H1 (cell line): ENCODE measurements at regions not wholly inside any gene's neighbourhood (a gene's known extent, or its start where the extent isn't known, plus 50 kb on each side); places are given as distances from the start of the nearest gene placed in this dataset.

Source experiments
- CTCF ChIA-PET: fragments of 300-600 bp; sonication (Branson Sonifier 250); formaldehyde crosslinking; loops from one replicate; lab custom pipeline; 2021; ENCODE audit not compliant: partially characterized antibody; lab: Charles Lee
- POLR2A ChIA-PET: fragments of 300-600 bp; sonication (Branson Sonifier 250); formaldehyde crosslinking; loops from one replicate; lab custom pipeline; 2021; ENCODE audit warnings: inconsistent platforms; ENCODE audit not compliant: partially characterized antibody; lab: Charles Lee
- DNase-seq, 2 experiments: peaks; one replicate each; pipeline versions ENCODE4 v3.0.0 to v3.0.0-alpha.2; 2010 to 2022; ENCODE audit warnings: low spot score in 2 of 2, low read depth in 1 of 2, mixed read lengths in 1 of 2
- FAIRE-seq: peaks from 2 replicates; lab custom pipeline; 2011; peaks lifted over from hg19 to GRCh38; lab: Jason Lieb, UNC
- H2AFZ ChIP-seq: 2 replicates; pipeline ENCODE4 v1.8.1; 2012; ENCODE audit warnings: low read length, inconsistent platforms
- H2AK5ac ChIP-seq: 2 replicates; pipeline ENCODE4 v1.6.1; 2013; ENCODE audit warnings: low read depth, low read length
- H2BK120ac ChIP-seq: replicated peaks from 2 replicates; pipeline ENCODE3; 2013; ENCODE audit warnings: low read depth, low read length, inconsistent platforms
- H2BK12ac ChIP-seq: 2 replicates; pipeline ENCODE4 v1.6.1; 2013; ENCODE audit warnings: low read depth, low read length
- H2BK15ac ChIP-seq: 2 replicates; pipeline ENCODE4 v1.6.1; 2013; ENCODE audit warnings: low read length
- H2BK20ac ChIP-seq: 2 replicates; pipeline ENCODE4 v1.6.1; 2013; ENCODE audit warnings: low read length
- H2BK5ac ChIP-seq: 2 replicates; pipeline ENCODE4 v1.6.1; 2013; ENCODE audit warnings: low read depth, low read length
- H3K14ac ChIP-seq: 2 replicates; pipeline ENCODE4 v1.6.1; 2013; ENCODE audit warnings: inconsistent platforms; ENCODE audit not compliant: insufficient read length
- H3K18ac ChIP-seq: 2 replicates; pipeline ENCODE4 v1.6.1; 2013; ENCODE audit warnings: low read length; ENCODE audit errors: extremely low read depth
- H3K23ac ChIP-seq: 2 replicates; pipeline ENCODE4 v1.6.1; 2013; ENCODE audit warnings: inconsistent platforms; ENCODE audit not compliant: insufficient read length
- H3K23me2 ChIP-seq: 2 replicates; pipeline ENCODE4 v1.6.1; 2013; ENCODE audit warnings: low read depth, low read length
- H3K27ac ChIP-seq: 2 replicates; pipeline ENCODE4 v1.6.1; 2011; ENCODE audit warnings: low read depth, low read length, inconsistent platforms
- H3K27me3 ChIP-seq, 4 experiments: replicated peaks in 1 of 4; 1 replicate in 1 of 4; 2 replicates in 3 of 4; pipeline versions ENCODE4 v1.6.1 to v1.8.1; 2011 to 2013; ENCODE audit warnings: low read length in 3 of 4, mild to moderate bottlenecking in 3 of 4, inconsistent platforms in 2 of 4, mixed read lengths in 2 of 4, moderate library complexity in 1 of 4; ENCODE audit not compliant: control insufficient read depth in 3 of 4, insufficient read depth in 3 of 4; ENCODE audit errors: extremely low read depth in 1 of 4
- H3K36me3 ChIP-seq, 4 experiments: 2 replicates each; pipeline versions ENCODE4 v1.6.1 to v1.8.1; 2011 to 2013; ENCODE audit warnings: mild to moderate bottlenecking in 4 of 4, low read length in 3 of 4, moderate library complexity in 2 of 4, control low read depth in 1 of 4, inconsistent platforms in 1 of 4; ENCODE audit not compliant: insufficient read depth in 4 of 4, control insufficient read depth in 2 of 4
- H3K4ac ChIP-seq: replicated peaks from 2 replicates; pipeline ENCODE3; 2013; ENCODE audit warnings: low read length, low read depth, mixed read lengths, inconsistent platforms; ENCODE audit not compliant: insufficient read length
- H3K4me1 ChIP-seq, 4 experiments: replicated peaks in 1 of 4; 1 replicate in 1 of 4; 2 replicates in 3 of 4; pipeline versions ENCODE4 v1.6.1 to v1.8.1; 2011 to 2013; ENCODE audit warnings: low read length in 3 of 4, inconsistent platforms in 2 of 4, mixed read lengths in 1 of 4; ENCODE audit not compliant: insufficient read depth in 4 of 4, control insufficient read depth in 3 of 4
- H3K4me2 ChIP-seq, 2 experiments: 2 replicates each; pipeline versions ENCODE4 v1.6.1 to v1.8.1; 2011 to 2013; ENCODE audit warnings: low read depth in 2 of 2, low read length in 2 of 2, control low read depth in 1 of 2, inconsistent platforms in 1 of 2, mild to moderate bottlenecking in 1 of 2; ENCODE audit not compliant: insufficient read depth in 1 of 2
- H3K4me3 ChIP-seq, 4 experiments: fragments of 200-600, 300-600 bp in 1 of 4; sonication (generic), shearing (Covaris generic), sonication (Bioruptor Twin) in 1 of 4; 2 replicates each; pipeline versions ENCODE4 v1.5.1 to v1.8.1; 2011 to 2016; ENCODE audit warnings: low read length in 4 of 4, low read depth in 3 of 4, control low read depth in 2 of 4, inconsistent platforms in 2 of 4, mild to moderate bottlenecking in 2 of 4, mixed read lengths in 1 of 4, moderate library complexity in 1 of 4; ENCODE audit not compliant: insufficient read depth in 2 of 4; ENCODE audit errors: extremely low read depth in 1 of 4
- H3K56ac ChIP-seq: replicated peaks from 2 replicates; pipeline ENCODE3; 2013; ENCODE audit warnings: low read depth, mild to moderate bottlenecking, mixed read lengths, low read length, inconsistent platforms; ENCODE audit not compliant: insufficient read length
- H3K79me1 ChIP-seq: 2 replicates; pipeline ENCODE4 v1.6.1; 2013; ENCODE audit warnings: low read depth, low read length, control low read depth
- H3K79me2 ChIP-seq, 2 experiments: 2 replicates each; pipeline versions ENCODE4 v1.6.1 to v1.8.1; 2012 to 2013; ENCODE audit warnings: low read length in 2 of 2, mild to moderate bottlenecking in 2 of 2, inconsistent platforms in 1 of 2; ENCODE audit not compliant: insufficient read depth in 2 of 2, control insufficient read depth in 1 of 2
- H3K9ac ChIP-seq, 4 experiments: replicated peaks in 1 of 4; 1 replicate in 1 of 4; 2 replicates in 3 of 4; pipeline versions ENCODE4 v1.6.1 to v1.8.1; 2011 to 2013; ENCODE audit warnings: low read depth in 3 of 4, low read length in 3 of 4, control low read depth in 2 of 4, mild to moderate bottlenecking in 2 of 4, moderate library complexity in 2 of 4, inconsistent platforms in 1 of 4; ENCODE audit errors: extremely low read depth in 1 of 4
- H3K9me3 ChIP-seq, 2 experiments: 2 replicates each; pipeline versions ENCODE4 v1.6.1 to v1.8.1; 2012 to 2013; ENCODE audit warnings: mild to moderate bottlenecking in 2 of 2, moderate library complexity in 2 of 2, control low read depth in 1 of 2, inconsistent platforms in 1 of 2, low read depth in 1 of 2, low read length in 1 of 2, mixed read lengths in 1 of 2; ENCODE audit not compliant: insufficient read depth in 2 of 2
- H4K20me1 ChIP-seq, 2 experiments: replicated peaks in 1 of 2; 2 replicates each; pipeline versions ENCODE3 to v1.8.1; 2011 to 2013; ENCODE audit warnings: inconsistent platforms in 2 of 2, low read length in 2 of 2, mild to moderate bottlenecking in 1 of 2; ENCODE audit not compliant: insufficient read depth in 2 of 2, control insufficient read depth in 1 of 2
- H4K5ac ChIP-seq: 2 replicates; pipeline ENCODE4 v1.6.1; 2013; ENCODE audit warnings: low read length, low read depth, mixed read lengths, inconsistent platforms; ENCODE audit not compliant: insufficient read length
- H4K8ac ChIP-seq: 2 replicates; pipeline ENCODE4 v1.8.0; 2013; ENCODE audit warnings: mild to moderate bottlenecking, moderate library complexity, low read length, inconsistent platforms; ENCODE audit not compliant: insufficient read depth; ENCODE audit errors: extremely low read depth
- H4K91ac ChIP-seq: replicated peaks from 2 replicates; pipeline ENCODE3; 2013; ENCODE audit warnings: low read length, mixed read lengths, inconsistent platforms; ENCODE audit not compliant: insufficient read length
- CHD2 ChIP-seq: IDR thresholded peaks from 2 replicates; pipeline ENCODE4 v1.6.1; 2012; ENCODE audit warnings: low read length, improper control_type of control experiment
- E2F6 ChIP-seq: IDR thresholded peaks from 2 replicates; pipeline ENCODE4 v1.6.1; 2012; ENCODE audit warnings: inconsistent platforms
- EGR1 ChIP-seq: IDR thresholded peaks from 2 replicates; pipeline ENCODE4 v1.6.1; 2011; ENCODE audit warnings: low read depth, low read length, borderline replicate concordance
- KDM4A ChIP-seq: IDR thresholded peaks from one replicate; pipeline ENCODE4 v1.7.1; 2012; ENCODE audit warnings: low read depth, mild to moderate bottlenecking, moderate library complexity, low read length, inconsistent platforms; ENCODE audit not compliant: severe bottlenecking
- MAX ChIP-seq: IDR thresholded peaks from 2 replicates; pipeline ENCODE4 v1.6.1; 2012; ENCODE audit warnings: inconsistent platforms
- POLR2AphosphoS5 ChIP-seq: IDR thresholded peaks from 2 replicates; pipeline ENCODE4 v1.6.1; 2011; ENCODE audit warnings: low read depth, low read length
- SP2 ChIP-seq: IDR thresholded peaks from 2 replicates; pipeline ENCODE4 v1.6.1; 2012; ENCODE audit warnings: mild to moderate bottlenecking, low read length, inconsistent platforms
- SRF ChIP-seq: IDR thresholded peaks from 2 replicates; pipeline ENCODE4 v1.6.1; 2011; ENCODE audit warnings: mild to moderate bottlenecking, low read depth, low read length, moderate library complexity
- TAF7 ChIP-seq: optimal IDR thresholded peaks from 2 replicates; pipeline ENCODE3; 2011; ENCODE audit warnings: low read depth, mild to moderate bottlenecking, inconsistent platforms, low read length, moderate library complexity, borderline replicate concordance
- USF2 ChIP-seq: IDR thresholded peaks from 2 replicates; pipeline ENCODE4 v1.6.1; 2011; ENCODE audit warnings: low read length, improper control_type of control experiment
- ZNF274 ChIP-seq: IDR thresholded peaks from 2 replicates; pipeline ENCODE4 v1.7.0; 2012; ENCODE audit warnings: low read length, borderline replicate concordance; ENCODE audit errors: extremely low read depth
- WGBS, 2 experiments: shearing (Covaris generic) in 1 of 2; methylation state at CpG; one replicate each; pipeline versions ENCODE4 v1.1.6 to v1.1.7; 2013 to 2015; ENCODE audit warnings: low lambda C conversion rate in 2 of 2, mixed read lengths in 2 of 2, inconsistent platforms in 1 of 2, low coverage in 1 of 2, missing lambda C conversion rate in 1 of 2; ENCODE audit not compliant: insufficient replicate concordance in 2 of 2, insufficient coverage in 1 of 2, insufficient read length in 1 of 2; ENCODE audit errors: extremely low coverage in 1 of 2, missing lambda C conversion rate in 1 of 2; 5-methylcytosine and 5-hydroxymethylcytosine counted together

- Histone ChIP-seq H3K4me2 (no peak overlapping the region), H2BK15ac (no peak overlapping the region), H3K4ac (no peak overlapping the region), H4K91ac (no peak overlapping the region), H3K4me1 (peaks cover 0 to 7% (median 1%) of the 10 kb centered on the region in 4 experiments; a peak in 3 of 7 replicates), H3K79me1 (no peaks in the 10 kb centered on the region; the same call in 1 of the 2 replicates), H3K9ac (no peak overlapping the region), H2AFZ (no peak overlapping the region), H2AK5ac (no peak overlapping the region), H3K14ac (no peak overlapping the region), H2BK12ac (no peak overlapping the region), H3K56ac (no peak overlapping the region), H2BK5ac (no peak overlapping the region), H4K8ac (peak overlapping the region; percentile 11; the same call in 1 of the 2 replicates), H3K9me3 (peaks cover 0 to 3% of the 10 kb centered on the region in 2 experiments; a peak in 1 of 4 replicates), H3K36me3 (peaks cover 0 to 10% (median 0%) of the 10 kb centered on the region in 4 experiments; a peak in 2 of 8 replicates), H3K27me3 (no peaks in the 10 kb centered on the region; a peak in 1 of 7 replicates), H3K4me3 (no peak overlapping the region), H3K27ac (no peak overlapping the region), H3K23ac (no peak overlapping the region), H3K18ac (no peak overlapping the region; the same call in 1 of the 2 replicates), H3K23me2 (no peaks in the 10 kb centered on the region), H4K20me1 (no peaks in the 10 kb centered on the region), H4K5ac (no peak overlapping the region), H3K79me2 (no peaks in the 10 kb centered on the region), H2BK20ac (no peak overlapping the region), H2BK120ac (no peak overlapping the region)
- TF ChIP-seq TAF7 (no peak), ZNF274 (no peak), E2F6 (no peak), MAX (no peak), POLR2AphosphoS5 (no peak), EGR1 (no peak), SRF (no peak), SP2 (no peak), USF2 (no peak), KDM4A (no peak), CHD2 (no peak)
- 92% methylated on average over 11 of the region's 11 CpGs; no CpG with 5 or more reads in 1 of the 2 experiments for WGBS, 2 experiments
- DNase-seq (no peak), FAIRE-seq (no peak)
- POLR2A ChIA-PET = no interaction called here
- CTCF ChIA-PET = no interaction called here
Observed at GRCh38 chr12:5294274-5295070, 137.4 kb upstream of the NTF3 start.
